ENCODE measurements at regions not wholly inside any gene's neighbourhood (a gene's known extent, or its start where the extent isn't known, plus 50 kb on each side); places are given as distances from the start of the nearest gene placed in this dataset.

- TF ChIP-seq CTCF (IDR thresholded peaks at IDR 0.05; ENCODE audit: insufficient read depth, low read length): no peak
- TF ChIP-seq POLR2AphosphoS5 (IDR thresholded peaks at IDR 0.05; ENCODE audit: low read depth): no peak
- no peak for TF ChIP-seq REST (IDR thresholded peaks at IDR 0.05; ENCODE audit: insufficient replicate concordance, low read depth)
- TF ChIP-seq GABPA (IDR thresholded peaks at IDR 0.05; ENCODE audit: low read depth): no peak
- no peak for TF ChIP-seq SPI1 (IDR thresholded peaks at IDR 0.05; ENCODE audit: borderline replicate concordance, low read depth)
Measured at GRCh38 chr4:24103434-24104157, 213.7 kb upstream of the PPARGC1A start.

Data from HL-60 (cell line).